ENCODE measurements at regions not wholly inside any gene's neighbourhood (a gene's known extent, or its start where the extent isn't known, plus 50 kb on each side); places are given as distances from the start of the nearest gene placed in this dataset.

- H3K79me2 ChIP-seq (ENCODE audit: low read depth): no peaks in the 10 kb centered on the region
- H3K9me3 ChIP-seq (ENCODE audit: insufficient read depth, low read depth): no peaks in the 10 kb centered on the region
- no TSS peak for BruUV-seq (replicated peaks)
- no peaks in the 10 kb centered on the region for H3K36me3 ChIP-seq (ENCODE audit: low read depth)
- TF ChIP-seq CTCF (conservative IDR thresholded peaks at IDR 0.05) (no peak), EZH2 (IDR thresholded peaks at IDR 0.05; ENCODE audit: low read depth) (no peak)
- H3K4me1 ChIP-seq (replicated peaks; ENCODE audit: insufficient read depth): no peaks in the 10 kb centered on the region
- H3K4me2 ChIP-seq: no peak overlapping the region
- intact Hi-C loops (cut with micrococcal nuclease; ENCODE audit: unreplicated experiment): no loop called here
- no peaks in the 10 kb centered on the region; the same call in 1 of the 2 replicates for H3K27me3 ChIP-seq (ENCODE audit: insufficient read depth, low read depth)
- no peaks in the 10 kb centered on the region for H4K20me1 ChIP-seq (ENCODE audit: insufficient read depth)
- POLR2A ChIA-PET (ENCODE audit: unreplicated experiment): no interaction called here
- DNase-seq: no peak
- no peak overlapping the region for H2AFZ ChIP-seq
- H3K9me2 ChIP-seq (ENCODE audit: insufficient read depth): no peaks in the 10 kb centered on the region
- CTCF ChIA-PET: no interaction called here
- H3K27ac ChIP-seq: no peak overlapping the region
- no peaks in the 10 kb centered on the region for H3F3A ChIP-seq (ENCODE audit: insufficient read depth, low read depth)
- no peak overlapping the region for H3K4me3 ChIP-seq
These were observed 650.4 kb upstream of the CELF2 start for GRCh38 chr10:10367264-10367663.

GRCh38 chr10:10368951-10369576 lies 648.6 kb upstream of the CELF2 start:
- H3K9me2 ChIP-seq (ENCODE audit: insufficient read depth): no peaks in the 10 kb centered on the region
- intact Hi-C loops (cut with micrococcal nuclease; ENCODE audit: unreplicated experiment): no loop called here
- no peak overlapping the region for H2AFZ ChIP-seq
- no peaks in the 10 kb centered on the region for H3K79me2 ChIP-seq (ENCODE audit: low read depth)
- POLR2A ChIA-PET (ENCODE audit: unreplicated experiment): no interaction called here
- CTCF ChIA-PET: no interaction called here
- no peaks in the 10 kb centered on the region for H3K36me3 ChIP-seq (ENCODE audit: low read depth)
- DNase-seq: no peak
- H3K4me2 ChIP-seq: no peak overlapping the region
- no peaks in the 10 kb centered on the region for H3K4me1 ChIP-seq (replicated peaks; ENCODE audit: insufficient read depth)
- H3F3A ChIP-seq (ENCODE audit: insufficient read depth, low read depth): no peaks in the 10 kb centered on the region
- BruUV-seq (replicated peaks): no TSS peak
- no peak overlapping the region for H3K27ac ChIP-seq
- no peaks in the 10 kb centered on the region for H3K27me3 ChIP-seq (ENCODE audit: insufficient read depth, low read depth)
- H3K9me3 ChIP-seq (ENCODE audit: insufficient read depth, low read depth): no peaks in the 10 kb centered on the region
- no peaks in the 10 kb centered on the region for H4K20me1 ChIP-seq (ENCODE audit: insufficient read depth)
- TF ChIP-seq EZH2 (IDR thresholded peaks at IDR 0.05; ENCODE audit: low read depth): no peak
- TF ChIP-seq CTCF (conservative IDR thresholded peaks at IDR 0.05): no peak
- H3K4me3 ChIP-seq: no peak overlapping the region

- Histone ChIP-seq H3K27me3 (ENCODE audit: insufficient read depth, low read depth) (no peaks in the 10 kb centered on the region), H3K27ac (no peak overlapping the region), H3K4me3 (no peak overlapping the region), H4K20me1 (ENCODE audit: insufficient read depth) (no peaks in the 10 kb centered on the region), H3K4me1 (replicated peaks; ENCODE audit: insufficient read depth) (no peaks in the 10 kb centered on the region), H3K4me2 (no peak overlapping the region), H3K79me2 (ENCODE audit: low read depth) (no peaks in the 10 kb centered on the region), H3K9me3 (ENCODE audit: insufficient read depth, low read depth) (no peaks in the 10 kb centered on the region), H3K9me2 (ENCODE audit: insufficient read depth) (no peaks in the 10 kb centered on the region), H3K36me3 (ENCODE audit: low read depth) (no peaks in the 10 kb centered on the region), H3F3A (ENCODE audit: insufficient read depth, low read depth) (no peaks in the 10 kb centered on the region), H2AFZ (no peak overlapping the region)
- CTCF ChIA-PET: no interaction called here
- no TSS peak for BruUV-seq (replicated peaks)
- DNase-seq: no peak
- intact Hi-C loops (cut with micrococcal nuclease; ENCODE audit: unreplicated experiment): no loop called here
- no peak for TF ChIP-seq CTCF (conservative IDR thresholded peaks at IDR 0.05)
- TF ChIP-seq EZH2 (IDR thresholded peaks at IDR 0.05; ENCODE audit: low read depth): no peak
- POLR2A ChIA-PET (ENCODE audit: unreplicated experiment): no interaction called here
These were observed 631.8 kb upstream of the CELF2 start for GRCh38 chr10:10385831-10386230.
